GM21576 (cell line): ENCODE measurements at regions not wholly inside any gene's neighbourhood (a gene's known extent, or its start where the extent isn't known, plus 50 kb on each side); places are given as distances from the start of the nearest gene placed in this dataset.
A peak's percentile ranks its signal among the peaks of the same experiment; 100 is the strongest.

Experiments
- ATAC-seq: cut with Tn5 transposase; IDR thresholded peaks from one replicate; pipeline ENCODE4 v1.9.1; 2021; ENCODE audit warnings: mild to moderate bottlenecking, moderate library complexity; ENCODE audit not compliant: unreplicated experiment

DNA sequence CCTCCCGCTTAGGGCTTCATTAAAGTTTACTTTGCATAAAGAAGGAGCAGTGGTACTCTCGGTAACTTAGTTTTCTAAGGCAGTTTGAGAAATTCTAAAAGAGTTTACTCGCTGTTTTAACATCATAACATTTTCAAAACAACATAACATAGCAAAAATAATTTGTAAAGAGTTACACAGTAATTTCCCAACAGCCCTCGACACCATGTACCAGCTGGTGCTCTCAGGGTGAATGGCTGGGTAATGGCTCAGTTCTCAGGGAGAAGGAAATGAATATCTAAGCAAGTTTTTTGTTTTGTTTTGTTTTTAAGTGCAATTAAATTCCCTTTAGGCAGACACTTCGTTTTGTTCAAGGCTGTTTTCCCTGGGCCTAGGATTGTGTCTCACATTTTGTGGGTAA is 435.3 kb downstream of the C4orf33 start:
- ATAC-seq = no peak

GRCh38 chr4:129532573-129532972 is 436.6 kb downstream of the C4orf33 start:
- peak; percentile 73 for ATAC-seq

GRCh38 chr4:129543299-129543698 is 447.3 kb downstream of the C4orf33 start:
- no peak for ATAC-seq

DNA sequence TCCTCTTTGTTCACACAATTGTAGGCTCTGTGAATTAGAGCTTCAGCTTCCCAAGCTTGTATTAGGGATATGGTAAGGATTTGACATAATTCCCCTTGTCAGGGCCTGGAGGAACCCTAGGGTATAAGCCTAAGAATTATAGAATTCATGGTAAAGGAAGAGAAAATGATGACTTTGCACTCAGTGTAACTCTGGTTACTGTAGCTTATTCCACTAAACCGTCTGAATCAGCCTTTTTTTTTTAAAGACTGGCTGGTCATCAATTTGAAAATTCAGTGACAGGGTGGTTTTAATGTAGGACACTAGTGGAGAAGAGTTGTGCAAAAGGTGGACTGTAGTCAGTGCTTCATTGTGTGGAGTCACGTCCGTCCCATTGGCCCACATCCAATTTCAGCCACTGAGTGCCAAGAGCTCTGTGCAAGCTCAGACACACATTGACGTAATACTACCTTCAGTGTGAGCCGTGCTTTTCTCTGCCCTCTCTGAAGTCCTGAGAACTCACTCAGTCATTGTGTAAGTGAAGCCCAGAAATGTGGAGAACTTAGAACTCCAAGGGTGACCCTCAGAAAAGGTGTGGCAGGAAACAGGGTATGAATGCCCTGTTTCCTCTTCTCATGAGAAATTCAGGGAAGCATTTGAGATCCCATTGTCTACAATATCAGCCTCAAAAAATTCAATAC is 449.8 kb downstream of the C4orf33 start:
- no peak for ATAC-seq

DNA sequence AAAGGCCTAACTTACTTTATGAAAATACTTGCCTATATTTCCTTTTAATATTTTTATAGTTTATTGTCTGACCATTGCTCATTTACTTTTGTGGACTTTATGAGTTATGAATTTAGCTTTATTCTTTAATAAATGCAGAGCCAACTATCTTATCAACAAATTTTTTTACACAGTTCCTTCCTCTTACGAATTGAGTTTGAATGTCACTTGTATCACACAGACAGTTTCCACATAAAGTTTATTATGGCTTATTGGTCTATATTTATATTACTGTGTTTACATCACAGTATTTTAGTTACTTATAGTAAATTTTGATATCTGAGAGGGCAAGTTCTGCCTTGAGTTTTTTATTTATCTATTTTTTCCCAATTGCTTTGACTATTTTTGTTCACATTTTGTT is 450.6 kb downstream of the C4orf33 start:
- ATAC-seq = no peak

- ATAC-seq = no peak
These were observed 454.4 kb downstream of the C4orf33 start for GRCh38 chr4:129550281-129550785.

DNA sequence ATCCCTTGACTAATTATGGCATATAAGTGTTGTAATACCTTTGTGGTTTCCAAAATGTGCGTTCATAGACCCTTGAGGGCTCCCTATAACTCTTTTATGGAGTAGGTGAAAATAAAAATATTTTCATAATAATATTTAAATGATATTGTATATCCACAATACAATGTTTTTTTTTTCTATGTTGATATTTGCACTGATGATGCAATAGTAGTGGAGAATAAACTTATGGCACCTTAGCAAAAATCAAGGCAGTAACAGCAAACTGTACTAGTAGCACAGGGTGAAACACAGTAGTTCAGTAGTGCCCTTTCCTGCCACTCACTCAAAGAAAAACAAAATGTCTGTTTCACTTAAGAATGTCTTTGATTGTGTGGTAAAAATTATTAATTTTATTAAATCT is 465.3 kb downstream of the C4orf33 start:
- ATAC-seq = no peak

DNA sequence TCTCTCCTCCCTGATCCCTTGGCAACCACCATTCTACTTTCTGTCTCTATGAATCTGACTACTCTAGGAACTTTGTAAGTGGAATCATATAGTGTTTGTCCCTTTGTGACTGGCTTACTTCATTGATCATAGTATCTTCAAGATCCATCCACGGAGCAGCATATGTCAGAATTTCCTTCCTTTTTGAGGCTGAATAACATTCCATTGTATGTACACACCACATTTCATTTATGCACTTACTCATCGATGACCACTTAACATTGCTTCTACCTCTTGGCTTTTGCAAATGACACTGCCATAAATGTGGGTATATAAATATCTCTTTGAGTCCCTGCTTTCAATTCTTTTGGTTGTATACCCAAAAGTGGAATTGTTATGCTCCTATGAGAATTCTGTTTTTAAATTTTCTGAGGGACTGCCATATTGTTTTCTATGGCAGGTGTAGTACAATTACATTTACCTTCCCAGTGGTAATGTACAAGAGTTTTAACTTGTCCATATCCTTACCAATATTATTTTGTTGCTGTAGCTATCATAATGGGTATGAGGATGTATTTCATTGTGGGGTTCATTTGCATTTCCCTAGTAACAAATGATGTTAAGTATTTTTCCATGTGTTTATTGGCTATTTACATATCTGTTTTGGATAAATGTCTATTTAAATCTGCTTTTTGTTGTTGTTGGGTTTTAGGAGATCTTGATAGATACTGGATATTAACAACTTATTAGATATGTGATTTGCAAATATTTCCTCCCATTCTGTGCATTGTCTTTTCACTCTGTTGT is 466.1 kb downstream of the C4orf33 start:
- ATAC-seq = no peak

DNA sequence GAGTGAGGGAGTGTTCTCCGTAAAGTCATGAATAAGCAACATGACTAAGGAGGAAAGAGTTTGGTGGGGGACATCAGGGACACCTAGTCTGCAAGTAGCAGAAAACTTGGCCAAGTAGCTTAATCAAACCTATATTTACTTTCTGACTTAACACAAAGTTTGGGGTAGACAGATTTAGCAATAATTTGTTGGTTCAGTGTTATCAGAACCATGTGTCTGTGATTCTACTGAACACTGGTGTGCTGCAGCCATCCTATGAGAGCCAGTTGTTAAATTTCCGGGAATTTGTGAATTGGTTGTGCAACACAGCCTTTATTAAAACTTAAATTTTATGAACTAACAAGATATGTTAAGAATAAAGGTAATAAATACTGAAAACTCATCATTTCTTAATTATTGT is 469.3 kb downstream of the C4orf33 start:
- no peak for ATAC-seq

GRCh38 chr4:129570326-129570725 is 474.4 kb downstream of the C4orf33 start:
- no peak for ATAC-seq

- no peak for ATAC-seq
These were observed 482.4 kb downstream of the C4orf33 start for GRCh38 chr4:129578336-129578735.

- ATAC-seq = no peak
These were observed 485.4 kb downstream of the C4orf33 start for GRCh38 chr4:129581305-129581704.

GRCh38 chr4:129583868-129584267 is 487.9 kb downstream of the C4orf33 start:
- no peak for ATAC-seq

- ATAC-seq = no peak
These were observed 502.6 kb downstream of the C4orf33 start for GRCh38 chr4:129598582-129598981.

DNA sequence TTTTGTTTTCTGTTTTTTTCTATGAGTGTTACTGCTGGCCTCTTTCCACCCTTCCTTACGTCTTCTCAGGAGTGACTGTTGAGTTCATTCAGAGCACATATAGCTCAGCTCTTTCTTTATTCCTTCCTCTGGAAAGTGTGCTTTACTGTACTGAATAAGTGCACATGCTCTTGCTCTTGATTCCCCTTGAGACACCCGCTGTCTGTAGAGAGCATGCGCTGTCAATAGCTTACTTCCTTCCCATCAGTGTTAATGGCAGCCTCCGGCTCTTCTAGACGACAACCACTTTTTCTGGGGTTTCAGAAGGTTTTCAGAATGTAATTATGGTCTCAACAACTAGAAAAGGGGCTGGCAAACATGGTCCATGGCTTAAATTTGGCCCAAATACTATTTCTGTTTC is 504.9 kb downstream of the C4orf33 start:
- no peak for ATAC-seq

DNA sequence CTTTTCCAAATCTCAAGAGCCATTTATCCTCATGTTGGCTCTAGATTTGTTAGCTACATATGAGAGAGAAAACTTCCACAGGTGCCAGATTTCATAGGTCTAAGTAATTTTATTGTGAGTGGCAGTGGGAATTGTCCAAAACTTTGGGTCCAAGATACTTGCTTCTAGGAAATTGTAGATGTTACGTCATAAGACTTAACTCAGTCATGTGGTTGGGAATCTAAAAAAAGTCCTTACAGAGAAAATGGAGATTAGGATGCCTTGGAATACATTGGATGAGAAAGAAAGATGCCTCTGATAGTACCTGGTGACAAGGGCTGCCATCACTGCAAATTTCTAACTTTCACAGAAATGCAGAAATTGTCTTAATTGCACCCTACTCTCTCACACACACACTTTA is 506.5 kb downstream of the C4orf33 start:
- ATAC-seq = no peak

- ATAC-seq = no peak
These were observed 507.4 kb downstream of the C4orf33 start for GRCh38 chr4:129603241-129603931.

GRCh38 chr4:129604632-129605255 is 508.8 kb downstream of the C4orf33 start:
- no peak for ATAC-seq

- ATAC-seq = no peak
These were observed 518.7 kb downstream of the C4orf33 start for GRCh38 chr4:129614611-129615010.

GRCh38 chr4:129622566-129622965 is 526.6 kb downstream of the C4orf33 start:
- ATAC-seq = no peak

DNA sequence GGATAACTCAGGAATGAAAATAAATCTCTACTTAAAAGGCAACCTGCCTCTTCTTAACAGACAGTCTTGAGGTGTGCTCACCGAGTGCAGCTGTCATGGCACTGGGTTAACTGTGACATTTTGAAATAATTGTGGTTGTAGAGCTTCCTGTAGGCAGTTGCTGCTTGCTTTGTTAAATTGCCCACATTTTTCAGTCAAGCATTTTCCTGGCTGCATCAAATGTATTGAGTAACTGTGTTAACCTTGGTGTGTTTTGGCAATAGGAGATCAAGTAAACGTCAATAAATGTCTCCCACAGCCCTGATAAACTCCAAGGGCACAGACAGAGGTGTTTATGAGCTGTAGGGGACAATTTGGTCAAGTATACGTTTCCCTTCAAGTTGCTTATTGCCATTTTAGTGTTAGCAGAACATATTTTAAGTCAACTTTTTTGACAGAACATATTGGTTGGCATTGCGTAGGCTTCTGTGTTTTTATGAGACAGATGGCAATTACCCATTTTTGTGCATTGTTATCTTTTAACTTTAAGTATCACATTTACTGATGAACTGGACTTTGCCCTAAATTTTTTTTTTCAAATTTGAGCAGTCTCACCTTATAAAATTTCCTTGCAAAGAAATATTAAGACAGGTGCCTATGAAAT is 527.4 kb downstream of the C4orf33 start:
- ATAC-seq = no peak
